GM21515 (cell line): ENCODE measurements at regions not wholly inside any gene's neighbourhood (a gene's known extent, or its start where the extent isn't known, plus 50 kb on each side); places are given as distances from the start of the nearest gene placed in this dataset.
"Not testable (repeated sequence)": the region's sequence is repeated elsewhere in the genome, so short reads cannot be mapped to it uniquely, and the experiment has no call there.

Experiments
- ATAC-seq: cut with Tn5 transposase; IDR thresholded peaks from one replicate; pipeline ENCODE4 v1.9.1; 2021; ENCODE audit not compliant: unreplicated experiment

- ATAC-seq, result no peak
Measured at GRCh38 chr5:93226202-93226735, 354.8 kb downstream of the NR2F1-AS1 start.

GRCh38 chr5:93225748-93226147 lies 355.3 kb downstream of the NR2F1-AS1 start:
- no peak for ATAC-seq

- no peak for ATAC-seq
Measured at GRCh38 chr5:93224624-93225023, 356.4 kb downstream of the NR2F1-AS1 start.

DNA sequence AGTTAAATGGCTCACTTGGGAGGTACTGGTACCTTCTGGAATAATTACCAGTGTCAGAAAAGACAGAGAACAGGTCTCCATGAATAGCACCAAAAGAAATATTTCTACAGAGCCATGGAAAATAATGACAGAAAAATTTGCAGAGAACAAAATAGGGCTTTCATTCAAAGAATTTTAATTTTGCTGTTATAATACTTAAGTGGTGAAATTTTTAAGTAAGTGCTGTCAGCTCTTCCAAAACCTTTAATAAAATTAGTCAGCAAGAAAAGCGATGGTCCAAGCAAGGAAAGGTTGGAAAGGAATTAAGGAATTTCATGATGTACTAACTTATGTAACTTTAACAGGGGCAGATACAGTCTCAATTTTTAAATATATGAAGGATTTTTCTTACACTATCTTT lies 359.2 kb downstream of the NR2F1-AS1 start:
- no peak for ATAC-seq

DNA sequence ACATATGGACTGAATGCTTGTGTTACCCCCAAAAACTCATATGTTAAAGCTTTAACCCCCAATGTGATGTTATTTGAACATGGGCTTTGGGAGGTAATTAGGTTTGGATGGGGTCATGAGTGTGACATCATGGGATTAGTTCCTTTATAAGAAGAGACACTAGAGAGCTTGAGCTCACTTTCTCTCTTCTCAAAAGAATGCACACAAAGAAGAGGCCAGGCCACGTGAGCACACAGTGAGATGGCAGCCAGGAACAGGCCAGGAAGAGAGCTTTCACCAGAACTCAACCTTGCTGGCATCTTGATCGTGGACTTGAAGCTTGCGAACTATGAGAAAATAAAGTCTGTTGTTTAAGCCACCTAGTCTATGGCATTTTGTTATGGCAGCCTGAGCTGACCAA lies 360.6 kb downstream of the NR2F1-AS1 start:
- ATAC-seq, result no peak

GRCh38 chr5:93219641-93220145 lies 361.3 kb downstream of the NR2F1-AS1 start:
- no peak for ATAC-seq

DNA sequence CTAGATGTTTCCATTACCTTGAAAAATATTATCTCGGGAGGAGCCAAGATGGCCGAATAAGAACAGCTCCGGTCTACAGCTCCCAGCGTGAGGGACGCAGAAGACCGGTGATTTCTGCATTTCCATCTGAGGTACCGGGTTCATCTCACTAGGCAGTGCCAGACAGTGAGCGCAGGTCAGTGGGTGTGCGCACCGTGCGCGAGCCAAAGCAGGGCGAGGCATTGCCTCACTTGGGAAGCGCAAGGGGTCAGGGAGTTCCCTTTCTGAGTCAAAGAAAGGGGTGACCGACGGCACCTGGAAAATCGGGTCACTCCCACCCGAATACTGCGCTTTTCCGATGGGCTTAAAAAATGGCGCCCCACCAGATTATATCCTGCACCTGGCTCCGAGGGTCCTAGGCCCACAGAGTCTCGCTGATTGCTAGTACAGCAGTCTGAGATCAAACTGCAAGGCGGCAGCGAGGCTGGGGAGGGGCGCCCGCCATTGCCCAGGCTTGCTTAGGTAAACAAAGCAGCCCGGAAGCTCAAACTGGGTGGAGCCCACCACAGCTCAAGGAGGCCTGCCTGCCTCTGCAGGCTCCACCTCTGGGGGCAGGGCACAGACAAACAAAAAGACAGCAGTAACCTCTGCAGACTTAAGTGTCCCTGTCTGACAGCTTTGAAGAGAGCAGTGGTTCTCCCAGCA lies 367.8 kb downstream of the NR2F1-AS1 start:
- not testable (repeated sequence) for ATAC-seq

DNA sequence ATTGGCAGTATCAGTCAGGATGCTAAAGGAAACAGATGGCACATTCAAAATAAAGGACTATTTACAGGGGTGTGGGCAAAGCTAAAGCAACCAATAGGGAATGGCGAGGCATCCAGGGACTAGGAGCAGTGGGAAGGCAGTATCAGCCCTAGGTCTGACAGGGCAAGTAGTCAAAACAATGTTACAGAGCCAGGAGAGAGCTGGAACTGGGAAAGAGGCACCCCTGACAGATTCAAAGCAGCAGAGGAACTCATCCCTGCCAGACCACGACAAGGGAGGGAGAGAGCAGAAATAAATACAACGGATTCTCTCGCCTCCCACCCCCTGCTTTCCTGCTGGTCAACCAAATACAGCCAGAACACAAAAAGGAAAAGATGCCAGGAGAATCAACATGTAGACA lies 371.5 kb downstream of the NR2F1-AS1 start:
- no peak for ATAC-seq

DNA sequence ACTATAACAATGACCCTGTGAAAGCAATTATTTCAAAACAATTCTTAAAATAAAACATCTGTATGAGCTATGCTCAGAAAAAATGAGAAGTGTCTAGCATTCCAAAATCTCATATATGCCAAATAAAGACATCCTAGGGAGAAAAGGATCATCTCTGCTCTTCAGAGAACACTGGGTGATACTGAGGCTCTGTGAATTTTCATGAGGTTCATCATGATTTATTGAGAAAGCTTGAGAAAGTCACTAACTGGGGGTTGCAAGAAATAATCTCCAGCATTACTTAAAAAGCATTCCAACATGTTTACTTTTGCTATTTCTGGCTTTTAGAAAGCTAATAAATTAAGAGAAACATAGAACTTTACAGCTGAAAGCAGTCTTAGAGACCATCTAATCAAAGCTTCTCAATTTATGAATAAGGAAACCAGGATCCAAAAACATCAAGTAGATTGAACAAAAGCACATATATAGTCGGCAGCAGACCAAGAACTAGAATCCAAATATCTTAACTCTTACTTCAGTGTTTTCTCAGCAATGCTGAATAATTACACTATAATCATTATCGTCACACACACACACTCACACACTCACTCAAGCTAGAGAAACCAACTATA lies 372.8 kb downstream of the NR2F1-AS1 start:
- ATAC-seq, result no peak

GRCh38 chr5:93206203-93206602 lies 374.8 kb downstream of the NR2F1-AS1 start:
- no peak for ATAC-seq

GRCh38 chr5:93201061-93201460 lies 380.0 kb downstream of the NR2F1-AS1 start:
- no peak for ATAC-seq

GRCh38 chr5:93196986-93197385 lies 384.0 kb downstream of the NR2F1-AS1 start:
- no peak for ATAC-seq

- no peak for ATAC-seq
Measured at GRCh38 chr5:93193431-93194347, 387.3 kb downstream of the NR2F1-AS1 start.

DNA sequence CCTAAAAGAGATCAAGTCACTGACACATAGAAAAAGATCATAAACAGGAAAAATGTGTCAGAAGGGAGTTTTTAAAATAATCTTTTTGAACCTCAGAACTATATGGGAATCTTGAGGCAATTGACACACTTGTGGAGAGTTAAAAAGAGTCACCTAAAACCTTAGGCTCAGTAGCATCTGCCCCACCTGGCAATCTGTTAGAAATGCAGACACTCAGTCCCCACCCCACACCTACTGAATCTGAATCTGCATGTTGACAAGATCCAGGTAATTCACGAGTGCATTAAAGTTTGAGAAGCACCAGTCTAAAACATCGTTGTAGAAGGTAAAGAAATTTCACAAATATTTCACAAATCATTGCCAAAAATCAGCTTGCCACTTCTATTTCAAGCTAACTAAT lies 388.3 kb downstream of the NR2F1-AS1 start:
- ATAC-seq, result no peak

DNA sequence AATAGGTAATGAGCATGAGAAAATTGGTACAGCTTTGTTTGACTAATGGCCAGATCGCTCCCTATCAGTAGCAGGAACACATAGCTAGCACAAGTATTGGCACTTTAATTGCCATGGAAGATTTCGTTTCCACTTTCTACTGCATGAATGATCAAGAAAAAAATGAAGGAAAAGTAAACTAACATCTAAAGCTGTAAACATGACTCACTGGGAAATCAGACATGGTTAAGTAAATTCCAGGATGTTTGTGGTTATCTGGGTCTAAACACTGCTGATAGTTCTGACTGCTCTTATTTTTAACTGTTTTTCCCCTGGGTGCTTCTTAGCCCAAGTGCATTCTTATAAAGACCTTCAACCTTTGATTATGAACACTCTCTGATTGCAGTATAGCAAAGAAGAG lies 388.9 kb downstream of the NR2F1-AS1 start:
- ATAC-seq, result no peak

- no peak for ATAC-seq
Measured at GRCh38 chr5:93191035-93191817, 389.8 kb downstream of the NR2F1-AS1 start.

- no peak for ATAC-seq
Measured at GRCh38 chr5:93189707-93190120, 391.3 kb downstream of the NR2F1-AS1 start.

DNA sequence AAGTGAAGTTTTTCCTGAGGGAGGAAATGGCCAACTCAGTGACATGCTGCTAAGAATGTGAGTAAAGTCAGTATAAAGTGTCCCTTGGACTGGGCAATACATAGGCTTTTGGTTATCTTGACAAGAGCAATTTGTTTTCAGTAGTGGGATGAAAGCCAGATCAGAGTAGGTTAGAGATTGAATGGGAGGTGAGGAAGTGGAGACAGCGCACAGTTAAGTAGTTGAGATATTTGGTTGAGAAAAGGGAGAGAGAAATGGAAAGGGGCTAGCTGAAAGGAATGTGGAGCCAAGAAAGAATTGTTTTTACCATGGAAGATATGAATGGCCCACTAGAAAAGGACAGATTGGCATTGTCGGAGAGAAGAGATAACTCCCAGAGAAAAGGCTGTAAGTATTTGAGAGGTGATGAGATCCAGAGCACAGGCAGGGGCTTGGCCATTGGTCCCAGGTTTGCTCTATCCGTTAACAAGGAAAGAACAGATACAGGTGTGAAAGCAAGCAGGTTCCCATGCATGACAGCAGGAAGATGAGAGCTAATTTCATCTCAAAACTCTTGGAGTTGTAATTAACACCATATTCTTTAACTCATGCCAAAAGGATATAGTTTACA lies 392.0 kb downstream of the NR2F1-AS1 start:
- no peak for ATAC-seq

DNA sequence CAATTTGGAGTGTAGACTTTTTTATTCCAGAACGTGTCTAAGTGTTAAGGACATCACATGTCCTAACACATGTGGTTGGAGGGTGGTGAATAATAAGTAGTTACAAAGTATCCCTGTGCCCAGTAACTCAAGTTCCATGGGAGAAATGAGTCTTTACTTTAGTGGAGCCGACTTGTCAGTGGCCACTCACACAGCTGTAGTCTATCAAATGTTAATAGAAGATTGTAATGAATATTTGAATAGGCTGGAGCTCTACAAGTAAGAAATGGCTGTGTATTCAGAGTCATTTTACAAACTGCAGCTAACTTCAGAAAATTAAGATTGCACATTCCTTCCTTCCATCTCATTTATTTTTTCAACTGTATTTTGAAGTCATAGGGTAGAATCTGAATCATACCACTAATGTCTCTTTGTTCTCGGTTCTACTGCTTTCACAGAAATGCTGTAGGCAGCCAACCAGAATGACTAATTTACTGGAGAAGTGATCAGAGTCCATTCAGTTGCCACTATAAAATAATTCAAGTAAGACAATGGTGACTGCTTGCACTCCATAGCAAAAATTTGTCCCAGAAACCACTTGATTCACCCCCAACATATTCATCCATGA lies 394.8 kb downstream of the NR2F1-AS1 start:
- ATAC-seq, result no peak

DNA sequence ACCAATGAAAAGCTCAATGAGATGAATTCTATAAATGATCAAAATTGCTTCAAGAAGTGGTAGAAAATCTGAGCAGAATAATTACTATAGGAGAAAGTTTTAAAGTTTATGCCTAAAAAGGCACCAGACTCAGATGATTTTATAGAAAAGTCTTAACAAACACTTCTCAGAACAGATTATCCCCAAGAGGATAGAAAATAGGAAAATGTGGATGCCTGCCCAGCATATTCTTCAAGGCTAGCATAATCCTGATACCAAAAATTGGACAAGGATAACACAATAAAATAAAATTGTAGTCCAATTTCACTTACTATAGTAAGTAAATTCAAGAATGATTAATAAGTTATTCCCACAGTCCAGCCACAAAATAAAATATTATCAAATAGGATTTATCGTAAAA lies 397.0 kb downstream of the NR2F1-AS1 start:
- no peak for ATAC-seq
